HT-29 (cell line): ENCODE measurements at regions not wholly inside any gene's neighbourhood (a gene's known extent, or its start where the extent isn't known, plus 50 kb on each side); places are given as distances from the start of the nearest gene placed in this dataset.

Source experiments
- DNase-seq: peaks from one replicate; pipeline ENCODE4 v3.0.0-alpha.2; 2015; ENCODE audit warnings: low spot score

- DNase-seq: no peak
These were observed 307.1 kb downstream of the TLE3 start for GRCh38 chr15:69790632-69791031.

GRCh38 chr15:69792823-69793222, 304.9 kb downstream of the TLE3 start:
- no peak for DNase-seq

GRCh38 chr15:69793431-69793780, 304.3 kb downstream of the TLE3 start:
- DNase-seq: no peak

GRCh38 chr15:69793781-69794451, 303.8 kb downstream of the TLE3 start:
- no peak for DNase-seq

- no peak for DNase-seq
These were observed 302.9 kb downstream of the TLE3 start for GRCh38 chr15:69794645-69795469.

- DNase-seq: no peak
These were observed 302.1 kb downstream of the TLE3 start for GRCh38 chr15:69795601-69796000.

GRCh38 chr15:69797051-69797595, 300.6 kb downstream of the TLE3 start:
- DNase-seq: no peak

- no peak for DNase-seq
These were observed 300.1 kb downstream of the TLE3 start for GRCh38 chr15:69797615-69798014.

- no peak for DNase-seq
These were observed 299.1 kb downstream of the TLE3 start for GRCh38 chr15:69798481-69799250.

GRCh38 chr15:69801144-69801543, 296.6 kb downstream of the TLE3 start:
- no peak for DNase-seq

GRCh38 chr15:69802432-69802831, 295.3 kb downstream of the TLE3 start:
- no peak for DNase-seq

- no peak for DNase-seq
These were observed 292.9 kb downstream of the TLE3 start for GRCh38 chr15:69804786-69805185.

GRCh38 chr15:69805248-69805953, 292.3 kb downstream of the TLE3 start:
- DNase-seq: no peak

GRCh38 chr15:69806287-69806915, 291.3 kb downstream of the TLE3 start:
- no peak for DNase-seq

- peak; percentile 8 for DNase-seq
These were observed 290.0 kb downstream of the TLE3 start for GRCh38 chr15:69807721-69808120.

GRCh38 chr15:69808756-69809155, 289.0 kb downstream of the TLE3 start:
- DNase-seq: no peak

- DNase-seq: no peak
These were observed 288.3 kb downstream of the TLE3 start for GRCh38 chr15:69809421-69809820.

GRCh38 chr15:69810431-69811354, 287.0 kb downstream of the TLE3 start:
- no peak for DNase-seq

- DNase-seq: peak; percentile 50
These were observed 284.9 kb downstream of the TLE3 start for GRCh38 chr15:69812861-69813261.

- peak; percentile 47 for DNase-seq
These were observed 283.8 kb downstream of the TLE3 start for GRCh38 chr15:69813881-69814280.
